VCaP (cell line): ENCODE measurements at regions not wholly inside any gene's neighbourhood (a gene's known extent, or its start where the extent isn't known, plus 50 kb on each side); places are given as distances from the start of the nearest gene placed in this dataset.

Experiments used
- H3K27ac ChIP-seq: fragments of 450-650 bp; 2 replicates; pipeline ENCODE4 v1.5.1; 2017
- TF ChIP-seq, protein P1 (sequence below): fragments of 450-650 bp; conservative IDR thresholded peaks from 2 replicates; pipeline ENCODE4 v1.5.1; 2017; ENCODE audit warnings: mild to moderate bottlenecking, moderate library complexity

DNA sequence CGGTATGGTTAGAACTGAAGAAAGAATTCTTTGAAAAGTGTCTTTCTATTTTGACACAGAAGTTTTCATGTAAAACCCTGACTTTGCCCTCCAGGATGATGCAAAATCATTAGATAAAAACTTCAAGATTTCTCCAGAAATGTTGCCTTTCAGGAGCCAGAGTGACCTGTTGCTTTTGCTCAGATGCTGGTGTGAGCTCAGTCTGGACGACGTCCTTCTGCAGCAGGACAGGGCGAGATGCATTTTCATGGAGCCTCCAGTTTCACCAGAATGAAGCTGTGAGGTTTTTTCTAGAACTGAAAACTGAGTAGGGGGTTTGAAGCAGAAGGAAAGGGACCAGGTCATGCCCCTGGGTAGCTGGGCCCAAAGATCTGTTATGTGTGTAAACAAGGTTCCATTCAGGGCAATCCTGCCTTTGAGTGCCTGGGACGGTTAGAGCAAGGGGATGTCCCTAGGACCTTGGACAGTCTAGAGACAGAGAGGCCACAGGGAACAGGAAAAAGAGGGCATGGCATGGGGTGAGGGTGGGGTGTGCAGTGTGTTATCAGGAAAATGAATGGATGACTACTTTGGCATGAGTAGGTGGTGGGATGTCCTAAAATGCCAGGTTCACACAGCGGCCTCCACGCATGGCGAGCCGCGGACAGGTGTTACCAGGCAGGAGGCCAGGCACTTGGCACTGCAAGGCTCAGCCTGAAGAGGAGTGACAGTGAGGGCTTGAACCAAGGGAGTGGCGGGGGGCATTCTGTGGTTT, 356.3 kb downstream of the CXCL12 start:
- H3K27ac ChIP-seq: no peak overlapping the region
- TF ChIP-seq, protein P1, sequence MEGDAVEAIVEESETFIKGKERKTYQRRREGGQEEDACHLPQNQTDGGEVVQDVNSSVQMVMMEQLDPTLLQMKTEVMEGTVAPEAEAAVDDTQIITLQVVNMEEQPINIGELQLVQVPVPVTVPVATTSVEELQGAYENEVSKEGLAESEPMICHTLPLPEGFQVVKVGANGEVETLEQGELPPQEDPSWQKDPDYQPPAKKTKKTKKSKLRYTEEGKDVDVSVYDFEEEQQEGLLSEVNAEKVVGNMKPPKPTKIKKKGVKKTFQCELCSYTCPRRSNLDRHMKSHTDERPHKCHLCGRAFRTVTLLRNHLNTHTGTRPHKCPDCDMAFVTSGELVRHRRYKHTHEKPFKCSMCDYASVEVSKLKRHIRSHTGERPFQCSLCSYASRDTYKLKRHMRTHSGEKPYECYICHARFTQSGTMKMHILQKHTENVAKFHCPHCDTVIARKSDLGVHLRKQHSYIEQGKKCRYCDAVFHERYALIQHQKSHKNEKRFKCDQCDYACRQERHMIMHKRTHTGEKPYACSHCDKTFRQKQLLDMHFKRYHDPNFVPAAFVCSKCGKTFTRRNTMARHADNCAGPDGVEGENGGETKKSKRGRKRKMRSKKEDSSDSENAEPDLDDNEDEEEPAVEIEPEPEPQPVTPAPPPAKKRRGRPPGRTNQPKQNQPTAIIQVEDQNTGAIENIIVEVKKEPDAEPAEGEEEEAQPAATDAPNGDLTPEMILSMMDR: no peak

DNA sequence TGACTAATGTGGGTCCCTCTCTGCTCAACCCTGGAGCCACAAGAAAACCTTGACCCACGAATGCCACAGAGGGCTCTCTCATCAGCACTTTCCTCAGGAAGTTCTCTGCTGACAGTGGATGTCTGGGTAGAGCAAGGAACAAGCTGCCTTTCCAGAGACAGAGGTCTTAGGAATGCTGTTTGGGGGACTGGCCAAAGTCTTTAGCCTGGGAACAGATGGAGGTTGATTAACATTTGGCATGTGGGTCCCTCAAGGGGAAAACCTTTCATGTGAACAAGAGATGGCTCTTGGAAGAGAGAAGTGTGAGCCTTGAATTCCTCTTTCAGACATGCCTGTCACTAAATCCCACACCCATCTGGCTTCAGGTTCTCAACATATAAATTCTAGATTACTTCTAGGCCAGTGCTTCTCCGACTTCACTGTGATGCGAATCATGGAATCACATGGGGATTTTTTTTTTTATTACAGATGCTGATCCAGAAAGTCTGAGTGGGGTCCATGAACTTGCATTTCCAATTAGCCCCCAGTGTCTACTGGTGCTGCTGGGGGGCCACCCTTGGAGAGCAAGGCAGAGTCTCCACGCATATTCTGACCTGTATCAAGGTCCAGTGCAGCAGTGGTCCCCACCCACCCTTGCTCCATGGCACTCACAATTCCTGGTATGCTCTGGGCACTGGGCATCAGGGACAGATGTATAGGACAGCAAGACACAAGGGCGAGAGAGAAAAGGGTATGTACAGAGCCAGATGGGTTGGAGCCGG, 360.4 kb downstream of the CXCL12 start:
- H3K27ac ChIP-seq: no peak overlapping the region
- TF ChIP-seq, protein P1: no peak

DNA sequence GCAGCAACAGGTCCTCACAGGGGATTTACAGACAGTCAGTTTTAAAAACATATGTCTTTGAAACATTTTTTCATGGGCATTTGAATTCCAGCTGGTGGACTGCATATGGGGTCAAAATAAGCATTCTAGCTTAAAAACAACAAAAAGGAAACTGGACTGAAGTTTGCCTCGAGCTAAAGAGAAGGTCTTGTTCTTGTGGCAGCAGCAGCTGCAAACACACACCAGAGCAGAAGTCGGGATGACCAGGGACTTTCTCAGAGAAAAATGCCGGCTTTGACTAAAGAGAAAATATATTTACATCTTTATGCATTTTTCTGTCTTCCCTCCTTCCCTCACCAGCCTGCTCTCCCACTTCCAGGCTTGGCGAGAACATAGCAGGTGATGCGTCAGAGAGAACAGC, 361.4 kb downstream of the CXCL12 start:
- TF ChIP-seq, protein P1: no peak
- H3K27ac ChIP-seq: no peak overlapping the region

DNA sequence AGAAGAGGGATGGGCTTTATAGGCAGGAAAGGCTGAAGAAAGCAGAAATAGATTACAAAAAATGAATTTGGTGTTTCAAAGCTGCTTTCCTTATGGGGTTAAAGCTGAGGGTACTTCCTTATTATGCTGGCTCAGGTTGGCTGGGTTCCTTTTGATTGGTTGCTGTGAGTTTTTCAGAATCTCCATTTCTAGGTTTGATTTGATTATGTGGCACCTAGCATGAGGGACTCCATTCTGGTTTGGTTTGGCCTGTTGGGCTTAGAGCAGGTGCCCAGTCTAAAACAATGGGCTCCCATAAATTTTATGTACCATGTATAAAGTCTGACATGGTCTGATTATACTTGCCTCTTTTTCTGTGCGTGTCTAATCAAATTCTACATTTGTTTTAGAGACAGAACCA, 362.7 kb downstream of the CXCL12 start:
- TF ChIP-seq, protein P1: no peak
- no peak overlapping the region for H3K27ac ChIP-seq

DNA sequence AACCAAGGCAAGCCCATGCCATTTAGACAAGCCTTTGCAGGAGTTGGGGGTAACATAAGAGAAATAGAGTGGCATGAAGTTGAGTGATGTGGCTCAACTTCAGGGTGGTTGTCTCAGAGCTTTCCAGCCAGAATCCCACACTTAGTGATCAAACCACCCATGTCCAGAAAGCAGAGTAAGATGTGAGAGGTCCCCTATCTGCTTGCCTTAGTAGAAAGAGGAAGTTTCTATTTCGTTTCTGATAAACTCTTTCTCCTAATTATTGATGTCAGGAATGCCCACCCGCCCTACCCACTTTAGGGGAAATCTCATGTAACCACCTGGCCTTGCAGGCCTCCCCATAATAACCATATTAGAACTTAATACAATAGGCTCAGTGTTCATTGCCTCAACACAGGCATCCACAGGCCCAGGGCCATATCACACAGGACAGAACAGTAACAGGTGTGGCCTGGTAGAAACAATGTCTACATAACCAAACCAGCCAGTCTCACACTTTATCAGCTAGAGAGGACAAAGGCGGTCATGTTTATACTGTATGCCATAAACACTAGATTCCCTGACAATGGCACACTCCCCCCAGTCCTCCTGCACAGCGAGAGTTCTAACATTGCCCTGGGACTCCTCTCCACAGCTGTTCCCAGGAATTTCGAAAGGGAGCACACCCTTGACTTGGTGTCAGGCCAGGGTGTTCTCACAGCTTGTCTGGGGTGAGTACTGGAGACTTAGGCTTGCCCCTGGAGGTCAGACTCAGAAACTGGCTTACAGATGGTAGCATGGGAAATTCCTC, 364.4 kb downstream of the CXCL12 start:
- TF ChIP-seq, protein P1: no peak
- H3K27ac ChIP-seq: no peak overlapping the region

DNA sequence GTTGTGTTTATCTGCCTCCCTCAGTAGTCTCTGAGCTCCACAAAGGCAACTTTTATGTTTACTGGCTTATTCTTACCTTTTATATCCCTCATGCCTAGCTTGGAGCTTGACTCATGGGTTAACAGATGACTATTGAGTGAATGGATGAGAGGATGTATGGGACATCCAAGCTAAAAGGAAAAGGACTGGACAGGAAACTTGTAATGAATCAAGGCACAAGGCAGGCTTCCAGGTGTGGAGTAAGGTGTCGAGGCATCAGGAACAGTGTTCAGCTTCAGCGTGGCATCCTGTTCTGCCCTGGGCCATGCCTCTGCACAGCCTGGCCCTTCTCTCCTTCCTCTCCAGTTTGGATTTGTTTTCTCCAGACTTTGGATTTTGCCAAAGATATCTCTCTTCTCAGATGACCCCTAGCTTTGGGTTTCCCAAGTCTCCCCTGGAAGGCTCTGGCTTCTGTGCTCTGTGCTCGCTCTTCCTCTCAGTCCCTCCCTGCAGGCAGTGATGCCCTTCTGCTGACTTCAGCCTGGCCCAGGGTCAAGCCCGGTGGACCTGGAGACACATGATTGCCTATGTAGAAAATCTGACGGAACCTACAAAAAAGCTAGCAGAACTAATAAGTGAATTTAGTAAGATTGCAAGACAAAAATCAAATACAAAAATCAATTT, 367.3 kb downstream of the CXCL12 start:
- H3K27ac ChIP-seq: no peak overlapping the region
- TF ChIP-seq, protein P1: no peak
